CD4-positive, alpha-beta T cell (primary cell): ENCODE measurements at regions not wholly inside any gene's neighbourhood (a gene's known extent, or its start where the extent isn't known, plus 50 kb on each side); places are given as distances from the start of the nearest gene placed in this dataset.

Experiments
- ATAC-seq: fragments of 200-7000 bp; cut with Tn5 transposase; one replicate; pipeline ENCODE4 v1.10.0; 2022; ENCODE audit warnings: mild to moderate bottlenecking; ENCODE audit not compliant: poor library complexity
- CTCF ChIA-PET: fragments of 350-600 bp; sonication (Branson Sonifier 250); formaldehyde crosslinking; loops from one replicate; lab custom pipeline; 2021; ENCODE audit warnings: antibody characterized with exemption, inconsistent platforms; lab: Charles Lee
- POLR2A ChIA-PET: fragments of 350-600 bp; sonication (Branson Sonifier 250); formaldehyde crosslinking; loops from one replicate; lab custom pipeline; 2021; ENCODE audit warnings: antibody characterized with exemption, inconsistent platforms; lab: Charles Lee
- DNase-seq, 14 experiments: peaks; one replicate each; pipeline ENCODE4 v3.0.0-alpha.2; 2013 to 2020; ENCODE audit warnings: mixed read lengths in 2 of 14
- H3K27ac ChIP-seq, 2 donors: one replicate each; pipeline versions ENCODE4 v1.5.1 to v1.7.0; 2013; ENCODE audit warnings: low read length in 2 of 2, low read depth in 1 of 2, mild to moderate bottlenecking in 1 of 2
- H3K27me3 ChIP-seq, 2 experiments: 1 replicate in 1 of 2; 2 replicates in 1 of 2; pipeline versions ENCODE4 v1.6.1 to v1.7.0; 2013; ENCODE audit warnings: low read length in 2 of 2, control low read depth in 1 of 2, mild to moderate bottlenecking in 1 of 2, moderate library complexity in 1 of 2; ENCODE audit not compliant: insufficient read depth in 2 of 2, control insufficient read depth in 1 of 2
- H3K36me3 ChIP-seq: one replicate; pipeline ENCODE4 v1.6.1; 2013; ENCODE audit warnings: low read length, control low read depth; ENCODE audit not compliant: insufficient read depth
- H3K4me1 ChIP-seq: one replicate; pipeline ENCODE4 v1.6.1; 2013; ENCODE audit warnings: low read length, control low read depth; ENCODE audit not compliant: insufficient read depth
- H3K4me3 ChIP-seq: one replicate; pipeline ENCODE4 v1.5.1; 2013; ENCODE audit warnings: mild to moderate bottlenecking, low read length, moderate library complexity
- H3K9me3 ChIP-seq, 2 experiments: 1 replicate in 1 of 2; 2 replicates in 1 of 2; pipeline versions ENCODE4 v1.6.1 to v1.7.0; 2013; ENCODE audit warnings: low read length in 2 of 2, mild to moderate bottlenecking in 2 of 2, control low read depth in 1 of 2, moderate library complexity in 1 of 2; ENCODE audit not compliant: control insufficient read depth in 1 of 2, insufficient read depth in 1 of 2
- H3K27ac Mint-ChIP-seq: one replicate; pipeline ENCODE4 v1.8.0; 2020; ENCODE audit warnings: mixed read lengths
- H3K27me3 Mint-ChIP-seq: one replicate; pipeline ENCODE4 v1.8.0; 2021; ENCODE audit warnings: mixed read lengths
- H3K36me3 Mint-ChIP-seq: one replicate; pipeline ENCODE4 v1.8.0; 2021; ENCODE audit warnings: low read depth, mixed read lengths
- H3K4me1 Mint-ChIP-seq: one replicate; pipeline ENCODE4 v1.8.0; 2021; ENCODE audit warnings: low read depth, mixed read lengths
- H3K4me3 Mint-ChIP-seq: one replicate; pipeline ENCODE4 v1.8.0; 2020; ENCODE audit warnings: mild to moderate bottlenecking, mixed read lengths
- H3K9me3 Mint-ChIP-seq: one replicate; pipeline ENCODE4 v1.8.0; 2020; ENCODE audit warnings: mixed read lengths
- CTCF ChIP-seq: fragments of 200-600 bp; IDR thresholded peaks from one replicate; pipeline ENCODE4 v1.8.0; 2022; ENCODE audit warnings: antibody characterized with exemption, mild to moderate bottlenecking
- intact Hi-C, 2 experiments: fragments of 100-400 bp; cut with DNase I in 1 of 2; cut with micrococcal nuclease in 1 of 2; formaldehyde crosslinking; loops; one replicate each; pipeline versions ENCODE4 v1.15.1 to v1.9.0; 2023 to 2025; cut with DNase I, micrococcal nuclease

- intact Hi-C loops = no loop called here
- CTCF ChIA-PET = no interaction called here
- H3K4me1 Mint-ChIP-seq = no peaks in the 10 kb centered on the region
Measured at GRCh38 chr7:153386556-153386955, 627.0 kb downstream of the ACTR3B start.

GRCh38 chr7:153388611-153389010 lies 629.1 kb downstream of the ACTR3B start:
- Histone ChIP-seq H3K4me1 (no peaks in the 10 kb centered on the region), H3K27ac (no peak overlapping the region), H3K27me3 (no peaks in the 10 kb centered on the region), H3K4me3 (no peak overlapping the region), H3K36me3 (no peaks in the 10 kb centered on the region), H3K9me3 (peaks cover 6 to 8% of the 10 kb centered on the region in 2 experiments)
- intact Hi-C loops = no loop called here
- ChIA-PET POLR2A (no interaction called here), CTCF (no interaction called here)
- Mint-ChIP-seq H3K36me3 (no peaks in the 10 kb centered on the region), H3K4me1 (no peaks in the 10 kb centered on the region), H3K27ac (no peak overlapping the region), H3K27me3 (no peaks in the 10 kb centered on the region), H3K4me3 (no peak overlapping the region), H3K9me3 (peaks cover 9% of the 10 kb centered on the region)
- no peak for TF ChIP-seq CTCF
- ATAC-seq (no peak), DNase-seq (no peak)

More at GRCh38 chr7:153386556-153386955, 627.0 kb downstream of the ACTR3B start:
- DNase-seq (no peak), ATAC-seq (no peak)
- no peak for TF ChIP-seq CTCF
- Mint-ChIP-seq H3K36me3 (no peaks in the 10 kb centered on the region), H3K9me3 (peaks cover 7% of the 10 kb centered on the region), H3K4me3 (no peak overlapping the region), H3K27me3 (no peaks in the 10 kb centered on the region), H3K27ac (no peak overlapping the region)
- Histone ChIP-seq H3K4me3 (no peak overlapping the region), H3K4me1 (no peaks in the 10 kb centered on the region), H3K9me3 (peaks cover 2 to 9% of the 10 kb centered on the region in 2 experiments), H3K27ac (no peak overlapping the region), H3K27me3 (no peaks in the 10 kb centered on the region), H3K36me3 (no peaks in the 10 kb centered on the region)
- POLR2A ChIA-PET = no interaction called here

- Histone ChIP-seq H3K4me1 (no peaks in the 10 kb centered on the region), H3K27ac (no peak overlapping the region), H3K4me3 (no peak overlapping the region), H3K9me3 (peaks cover 6 to 8% of the 10 kb centered on the region in 2 experiments), H3K36me3 (no peaks in the 10 kb centered on the region), H3K27me3 (no peaks in the 10 kb centered on the region)
- POLR2A ChIA-PET = no interaction called here
- Mint-ChIP-seq H3K4me1 (no peaks in the 10 kb centered on the region), H3K36me3 (no peaks in the 10 kb centered on the region), H3K27me3 (no peaks in the 10 kb centered on the region), H3K27ac (no peak overlapping the region), H3K4me3 (no peak overlapping the region), H3K9me3 (peaks cover 9% of the 10 kb centered on the region)
- ATAC-seq = no peak
- CTCF ChIA-PET = no interaction called here
- intact Hi-C loops = no loop called here
- DNase-seq = no peak
- no peak for TF ChIP-seq CTCF
Measured at GRCh38 chr7:153389261-153389660, 629.7 kb downstream of the ACTR3B start.
